ENCODE measurements at regions not wholly inside any gene's neighbourhood (a gene's known extent, or its start where the extent isn't known, plus 50 kb on each side); places are given as distances from the start of the nearest gene placed in this dataset.
A peak's percentile ranks its signal among the peaks of the same experiment; 100 is the strongest.

- no peak for DNase-seq (ENCODE audit: extremely low read depth in 1 of 2, low read depth in 1 of 2)
These were observed 156.0 kb downstream of the KATNAL1 start for GRCh38 chr13:30151388-30151787.

- DNase-seq (ENCODE audit: extremely low read depth in 1 of 2, low read depth in 1 of 2), result no peak
These were observed 158.1 kb downstream of the KATNAL1 start for GRCh38 chr13:30149248-30149647.

DNA sequence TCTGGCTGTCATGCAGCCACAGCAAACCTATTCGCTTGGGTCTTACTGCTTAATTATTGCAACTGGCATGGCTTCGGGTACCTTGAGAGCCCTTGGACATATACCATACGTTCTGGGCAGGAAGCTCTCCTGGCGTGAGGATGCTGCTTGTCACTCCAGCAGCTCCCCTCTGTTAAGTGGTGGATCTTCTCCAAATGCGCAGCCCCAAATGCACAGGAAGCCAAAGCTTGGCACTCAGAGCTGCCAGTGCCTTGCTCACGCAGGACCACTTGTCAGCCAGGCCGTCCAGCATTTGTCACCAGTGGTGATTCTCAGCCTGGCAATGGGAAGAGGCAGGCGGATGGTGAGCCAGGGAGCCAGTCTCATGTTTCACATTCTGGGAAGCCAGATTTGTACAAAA, 158.6 kb downstream of the KATNAL1 start:
- no peak for DNase-seq (ENCODE audit: extremely low read depth in 1 of 2, low read depth in 1 of 2)

- DNase-seq (ENCODE audit: extremely low read depth in 1 of 2, low read depth in 1 of 2), result no peak
These were observed 159.1 kb downstream of the KATNAL1 start for GRCh38 chr13:30148171-30148754.

- DNase-seq (ENCODE audit: extremely low read depth in 1 of 2, low read depth in 1 of 2), result no peak
These were observed 159.9 kb downstream of the KATNAL1 start for GRCh38 chr13:30147421-30147820.

DNA sequence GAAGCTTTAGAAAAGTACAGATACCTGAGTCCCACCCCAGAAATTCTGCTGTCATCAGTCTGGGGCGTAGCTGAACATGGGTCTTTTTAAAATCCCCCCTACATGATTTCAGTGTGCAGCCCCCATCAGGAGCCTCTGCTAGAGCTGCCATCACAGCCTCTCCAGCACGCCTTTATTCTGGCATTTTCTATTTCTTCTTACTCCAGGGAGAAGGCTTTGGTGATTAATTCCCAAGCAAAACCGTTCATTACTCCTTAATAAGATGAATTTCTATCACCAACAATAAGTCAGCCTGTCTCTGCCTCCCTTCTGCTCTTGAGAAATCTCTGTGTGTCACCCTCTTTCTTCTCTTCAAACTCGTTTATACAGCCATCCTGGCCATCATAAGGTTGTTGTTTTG, 160.3 kb downstream of the KATNAL1 start:
- DNase-seq (ENCODE audit: extremely low read depth in 1 of 2, low read depth in 1 of 2), result no peak

DNA sequence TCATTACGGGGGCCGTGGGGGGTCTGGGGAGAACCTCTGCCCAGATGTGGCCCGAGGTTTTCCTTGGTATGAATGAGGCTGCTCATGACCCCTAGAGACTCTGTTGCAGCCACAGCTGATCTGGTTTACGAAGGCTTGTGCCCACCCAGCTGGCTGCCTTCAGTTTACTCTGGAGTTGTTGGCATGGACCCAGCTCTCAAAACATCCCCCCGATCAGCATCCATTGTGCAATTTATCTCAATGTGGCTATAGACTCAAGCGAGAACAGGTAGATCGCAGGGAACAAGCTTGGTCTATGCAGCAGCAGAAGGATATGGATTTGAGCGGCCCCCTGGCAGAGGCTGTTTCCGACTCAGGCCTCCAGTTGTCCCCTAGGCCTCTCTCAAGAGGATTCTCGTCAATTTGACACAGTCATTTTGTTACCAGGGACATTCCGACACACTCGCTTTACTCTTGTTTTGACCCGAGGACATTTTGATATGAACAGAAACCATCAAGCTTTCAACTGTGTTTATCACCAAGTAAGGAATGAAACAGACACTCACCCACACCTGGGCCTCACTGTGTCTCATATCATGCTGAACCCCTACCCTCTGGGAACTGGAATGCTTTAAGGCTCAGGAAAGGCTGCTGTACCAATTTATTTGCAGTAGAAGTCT, 161.5 kb downstream of the KATNAL1 start:
- no peak for DNase-seq (ENCODE audit: extremely low read depth in 1 of 2, low read depth in 1 of 2)

DNA sequence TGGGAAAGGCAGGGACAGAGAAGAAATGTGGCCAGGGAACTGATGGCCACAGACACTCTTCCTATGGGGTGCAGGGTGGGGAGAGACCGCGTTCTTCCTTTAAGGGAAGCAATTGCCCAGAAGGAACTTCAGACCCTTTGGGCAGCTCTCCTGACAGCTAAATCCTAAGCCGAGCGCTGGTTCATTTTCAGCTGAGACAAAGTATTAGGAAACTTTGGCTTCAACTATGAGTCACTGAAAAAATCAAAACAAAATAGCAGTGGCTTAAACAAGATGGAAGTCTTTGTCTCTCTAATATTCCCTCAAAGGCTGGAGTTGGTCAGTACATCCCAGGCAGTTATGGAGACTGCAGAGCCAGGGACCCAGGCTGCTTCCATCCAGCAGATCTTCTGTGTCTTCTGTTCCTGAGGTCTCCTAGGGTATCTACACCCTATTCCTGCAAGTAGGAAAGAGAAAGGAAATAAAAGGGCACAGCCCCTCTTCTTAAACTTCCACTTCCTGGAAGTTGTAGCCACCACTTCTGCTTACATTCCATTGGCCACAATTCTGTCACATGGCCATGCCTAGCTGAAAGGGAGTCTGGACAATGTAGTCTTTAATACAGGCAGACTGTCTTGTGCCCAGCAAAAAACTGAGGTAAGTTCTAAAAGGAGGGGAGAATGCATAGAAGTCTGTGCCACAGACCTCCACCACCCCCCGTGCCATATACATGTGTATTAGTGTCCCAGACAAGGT, 163.5 kb downstream of the KATNAL1 start:
- no peak for DNase-seq (ENCODE audit: extremely low read depth in 1 of 2, low read depth in 1 of 2)

DNA sequence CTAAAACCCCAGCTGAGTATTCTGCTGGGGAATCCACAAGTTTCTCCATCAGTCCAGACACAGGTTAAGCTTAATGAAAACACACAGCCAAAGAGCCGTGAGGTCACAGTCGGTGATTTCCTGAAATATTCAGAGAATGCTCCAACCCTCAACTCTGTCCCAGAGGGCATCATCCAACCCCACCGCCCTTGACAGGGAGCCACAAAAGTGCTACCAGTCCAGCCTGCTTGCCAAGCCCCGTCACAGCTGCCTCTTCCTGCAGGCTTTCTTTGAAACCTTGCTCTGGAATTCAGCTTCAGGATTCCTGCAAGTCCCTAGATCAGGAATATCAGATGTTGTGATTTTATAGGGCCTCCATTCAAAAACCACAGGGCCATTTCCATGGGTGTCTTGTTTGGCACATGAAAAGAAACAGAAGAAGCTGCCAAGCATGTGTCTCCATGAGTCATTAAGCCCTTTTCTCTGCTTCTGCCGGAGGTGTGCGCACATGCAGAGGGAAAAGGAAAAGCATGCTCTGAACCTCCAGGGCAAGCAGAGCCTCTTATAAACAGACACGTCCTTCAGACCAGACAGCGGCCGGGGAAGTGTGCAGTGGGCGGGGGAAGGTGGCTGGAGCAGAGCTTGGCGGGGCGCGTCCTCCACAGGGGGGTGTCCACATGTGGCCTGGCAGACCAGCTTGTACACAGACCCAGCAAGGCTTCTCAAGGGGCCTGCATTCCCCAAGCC, 164.7 kb downstream of the KATNAL1 start:
- DNase-seq (ENCODE audit: extremely low read depth in 1 of 2, low read depth in 1 of 2), result no peak

GRCh38 chr13:30141775-30142485, 165.4 kb downstream of the KATNAL1 start:
- no peak for DNase-seq (ENCODE audit: extremely low read depth in 1 of 2, low read depth in 1 of 2)

DNA sequence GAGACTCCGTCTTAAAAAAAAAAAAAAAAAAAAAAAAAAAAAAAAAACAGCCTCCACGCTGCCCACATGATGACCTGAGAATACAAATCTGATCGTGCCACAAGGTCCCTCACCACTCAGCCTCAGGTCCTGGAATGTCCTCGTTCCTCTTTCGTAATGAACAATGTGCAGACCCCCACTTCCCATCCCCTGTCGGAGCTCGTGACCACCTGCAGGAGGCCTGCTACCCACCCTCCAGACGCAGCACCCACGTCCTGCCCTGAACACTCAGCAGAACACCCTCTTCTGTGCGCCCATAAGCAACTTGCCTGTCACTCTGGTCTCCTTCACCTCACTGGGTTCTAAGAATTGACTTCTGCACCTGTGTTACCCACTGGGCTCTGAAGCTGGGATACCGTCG, 166.4 kb downstream of the KATNAL1 start:
- no peak for DNase-seq (ENCODE audit: extremely low read depth in 1 of 2, low read depth in 1 of 2)

GRCh38 chr13:30138511-30138910, 168.8 kb downstream of the KATNAL1 start:
- no peak for DNase-seq (ENCODE audit: extremely low read depth in 1 of 2, low read depth in 1 of 2)

DNA sequence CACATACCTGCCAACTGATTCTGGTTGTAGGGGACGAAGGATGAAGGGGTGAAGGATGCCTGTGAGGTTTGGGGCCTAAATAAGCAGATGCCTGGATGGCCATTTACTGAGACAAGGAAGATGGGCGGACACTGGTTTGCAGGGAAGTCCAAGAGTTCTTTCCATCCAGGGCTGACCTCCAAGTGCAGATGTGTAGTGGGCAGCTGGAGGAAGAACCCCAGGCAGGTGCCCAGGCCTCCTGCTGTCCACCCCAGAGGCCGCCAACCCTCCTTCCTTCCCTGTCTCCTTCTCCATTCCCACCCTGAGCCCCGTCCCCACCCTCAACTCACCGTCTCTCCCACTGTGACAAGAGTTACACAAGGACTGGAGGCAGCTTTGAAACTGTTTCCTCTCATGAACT, 171.5 kb downstream of the KATNAL1 start:
- DNase-seq (ENCODE audit: extremely low read depth in 1 of 2, low read depth in 1 of 2), result no peak

DNA sequence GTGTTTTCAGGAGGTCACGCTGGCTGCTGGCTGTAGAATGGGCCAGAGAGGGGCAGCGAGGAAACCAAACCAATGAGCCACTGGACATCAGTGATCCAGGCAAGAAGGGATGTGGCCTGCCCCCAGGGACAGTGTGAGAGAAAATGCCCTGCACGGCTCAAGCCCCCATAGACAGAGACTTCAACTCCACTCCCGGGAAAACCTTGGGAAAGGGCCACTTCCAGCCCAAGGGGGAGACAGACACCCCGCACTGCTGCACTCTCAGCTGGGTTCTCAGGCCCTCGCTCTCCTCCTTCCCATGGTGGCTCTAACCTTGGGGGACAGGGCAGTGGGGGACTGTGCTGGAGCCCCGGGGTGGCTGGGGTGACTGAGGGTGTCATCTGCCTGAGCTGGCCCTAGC, 172.0 kb downstream of the KATNAL1 start:
- no peak for DNase-seq (ENCODE audit: extremely low read depth in 1 of 2, low read depth in 1 of 2)

GRCh38 chr13:30134578-30134977, 172.8 kb downstream of the KATNAL1 start:
- DNase-seq (ENCODE audit: extremely low read depth in 1 of 2, low read depth in 1 of 2), result no peak

DNA sequence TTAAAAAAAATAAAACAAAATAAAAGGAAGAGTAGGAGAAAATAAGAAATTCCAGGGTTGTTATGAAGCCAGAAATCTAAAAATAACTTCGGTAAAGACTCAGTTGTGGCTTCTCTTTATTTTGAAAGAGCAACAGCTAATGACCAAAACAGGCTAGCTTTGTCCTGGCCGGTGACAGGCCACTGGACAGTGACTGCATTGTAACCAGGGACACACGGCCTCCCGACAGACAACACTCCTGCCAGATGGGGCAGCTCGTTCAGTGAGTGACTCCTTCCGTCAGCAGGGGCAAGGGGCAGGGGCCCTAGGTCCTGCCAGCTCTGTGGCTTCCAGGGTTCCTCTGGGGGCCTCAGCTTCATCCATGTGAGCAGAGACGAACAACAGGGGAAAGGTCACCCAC, 173.4 kb downstream of the KATNAL1 start:
- no peak for DNase-seq (ENCODE audit: extremely low read depth in 1 of 2, low read depth in 1 of 2)

DNA sequence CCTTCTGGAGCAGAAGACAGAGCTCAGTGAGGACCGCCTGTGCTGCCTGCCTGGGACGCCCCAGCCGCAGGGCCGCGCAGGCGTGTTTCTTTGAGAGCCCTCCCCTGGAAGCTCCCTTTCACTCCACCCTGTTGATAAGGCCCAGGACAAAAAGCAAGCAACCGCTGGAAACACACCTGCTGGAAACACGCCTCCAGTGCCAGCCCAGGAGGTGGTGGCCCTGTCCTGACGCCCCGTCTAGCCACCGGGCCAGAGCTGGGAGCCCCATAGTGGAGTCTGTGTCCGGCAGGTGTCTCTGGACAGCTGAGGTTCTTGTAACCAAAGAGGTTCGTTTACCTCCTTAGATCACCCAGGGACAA, 173.8 kb downstream of the KATNAL1 start:
- no peak for DNase-seq (ENCODE audit: extremely low read depth in 1 of 2, low read depth in 1 of 2)

- peak; percentile 92 to 98 for DNase-seq (ENCODE audit: extremely low read depth in 1 of 2, low read depth in 1 of 2)
These were observed 174.5 kb downstream of the KATNAL1 start for GRCh38 chr13:30132623-30133553.

DNA sequence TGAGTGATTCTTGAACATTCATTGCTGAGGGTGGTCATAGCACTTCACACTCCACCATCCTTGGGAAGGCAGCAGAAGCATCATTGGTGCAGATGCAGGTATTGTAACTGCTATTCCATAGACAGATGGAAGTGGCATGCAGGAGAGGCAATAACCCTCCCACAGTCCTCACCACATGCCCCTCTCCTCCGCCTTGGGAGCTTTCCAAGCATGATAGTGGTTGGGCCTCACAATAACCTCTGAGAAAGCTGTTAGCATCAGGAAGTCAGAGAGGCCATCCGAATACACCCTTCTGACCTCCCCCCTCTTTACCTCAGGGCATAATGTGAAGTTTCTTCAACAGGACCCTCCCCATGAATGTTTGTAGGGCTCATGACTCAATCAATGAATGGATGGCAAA, 177.9 kb downstream of the KATNAL1 start:
- DNase-seq (ENCODE audit: extremely low read depth in 1 of 2, low read depth in 1 of 2), result no peak

DNA sequence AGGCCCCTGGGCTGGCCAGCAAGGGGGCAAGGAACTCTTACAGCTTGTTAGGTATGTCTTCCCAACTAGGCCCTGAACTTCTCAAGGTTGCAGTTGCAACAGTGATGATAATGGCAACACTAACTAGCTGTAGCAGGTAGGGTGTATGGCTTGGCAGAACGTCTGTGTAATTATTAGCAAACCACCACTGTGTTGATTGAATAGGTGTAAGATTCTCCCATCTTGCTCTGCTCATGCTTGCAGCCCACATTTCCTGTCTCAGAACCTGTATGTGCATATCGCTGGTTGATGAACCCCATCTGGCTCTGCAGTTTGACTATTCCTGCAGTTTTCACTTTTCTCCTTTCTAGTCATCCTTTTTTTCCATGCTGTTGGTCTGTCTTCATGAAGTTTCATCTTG, 178.8 kb downstream of the KATNAL1 start:
- DNase-seq (ENCODE audit: extremely low read depth in 1 of 2, low read depth in 1 of 2), result no peak
